Activated effector memory CD4-positive, alpha-beta T cell treated with Interleukin-2 at 50 U/mL for 16 hours (primary cell): ENCODE measurements at regions not wholly inside any gene's neighbourhood (a gene's known extent, or its start where the extent isn't known, plus 50 kb on each side); places are given as distances from the start of the nearest gene placed in this dataset.

ENCODE experiments used
- DNase-seq: peaks from one replicate; pipeline ENCODE4 v3.0.0-alpha.2; 2020

- no peak for DNase-seq
Observed at GRCh38 chr1:231108516-231109302, 53.1 kb upstream of the TRIM67 start.

GRCh38 chr1:231107600-231108326, 54.1 kb upstream of the TRIM67 start:
- DNase-seq: no peak

- DNase-seq: no peak
Observed at GRCh38 chr1:231107151-231107550, 54.7 kb upstream of the TRIM67 start.

GRCh38 chr1:231106347-231106746, 55.5 kb upstream of the TRIM67 start:
- DNase-seq: no peak

- no peak for DNase-seq
Observed at GRCh38 chr1:231104917-231105316, 56.9 kb upstream of the TRIM67 start.

GRCh38 chr1:231103961-231104360, 57.9 kb upstream of the TRIM67 start:
- DNase-seq: no peak

GRCh38 chr1:231099996-231100767, 60.1 kb upstream of the FAM89A start:
- DNase-seq: no peak

GRCh38 chr1:231099311-231099710, 59.3 kb upstream of the FAM89A start:
- no peak for DNase-seq

- no peak for DNase-seq
Observed at GRCh38 chr1:231095595-231095994, 55.5 kb upstream of the FAM89A start.

- no peak for DNase-seq
Observed at GRCh38 chr1:231094421-231094820, 54.4 kb upstream of the FAM89A start.

GRCh38 chr1:231093156-231093922, 53.3 kb upstream of the FAM89A start:
- DNase-seq: no peak

- no peak for DNase-seq
Observed at GRCh38 chr1:231092380-231092779, 52.3 kb upstream of the FAM89A start.

GRCh38 chr1:231091831-231092301, 51.8 kb upstream of the FAM89A start:
- DNase-seq: peak; percentile 13

GRCh38 chr1:231091415-231091814, 51.4 kb upstream of the FAM89A start:
- no peak for DNase-seq
